Right ventricle myocardium inferior (tissue), 1 donor: ENCODE measurements at regions not wholly inside any gene's neighbourhood (a gene's known extent, or its start where the extent isn't known, plus 50 kb on each side); places are given as distances from the start of the nearest gene placed in this dataset.

Experiments
- ATAC-seq: fragments of 200-7000 bp; cut with Tn5 transposase; one replicate; pipeline ENCODE4 v1.9.1; 2020; ENCODE audit warnings: mild to moderate bottlenecking, moderate library complexity
- DNase-seq: peaks from one replicate; pipeline ENCODE4 v3.0.0; 2021; ENCODE audit errors: missing footprints
- intact Hi-C: fragments of 100-400 bp; cut with DNase I; formaldehyde crosslinking; loops from one replicate; pipeline ENCODE4 v1.11.0; 2022
- donor health status: DM: no; HTN: yes; CAD: no; lungs with severe emphysema.

DNA sequence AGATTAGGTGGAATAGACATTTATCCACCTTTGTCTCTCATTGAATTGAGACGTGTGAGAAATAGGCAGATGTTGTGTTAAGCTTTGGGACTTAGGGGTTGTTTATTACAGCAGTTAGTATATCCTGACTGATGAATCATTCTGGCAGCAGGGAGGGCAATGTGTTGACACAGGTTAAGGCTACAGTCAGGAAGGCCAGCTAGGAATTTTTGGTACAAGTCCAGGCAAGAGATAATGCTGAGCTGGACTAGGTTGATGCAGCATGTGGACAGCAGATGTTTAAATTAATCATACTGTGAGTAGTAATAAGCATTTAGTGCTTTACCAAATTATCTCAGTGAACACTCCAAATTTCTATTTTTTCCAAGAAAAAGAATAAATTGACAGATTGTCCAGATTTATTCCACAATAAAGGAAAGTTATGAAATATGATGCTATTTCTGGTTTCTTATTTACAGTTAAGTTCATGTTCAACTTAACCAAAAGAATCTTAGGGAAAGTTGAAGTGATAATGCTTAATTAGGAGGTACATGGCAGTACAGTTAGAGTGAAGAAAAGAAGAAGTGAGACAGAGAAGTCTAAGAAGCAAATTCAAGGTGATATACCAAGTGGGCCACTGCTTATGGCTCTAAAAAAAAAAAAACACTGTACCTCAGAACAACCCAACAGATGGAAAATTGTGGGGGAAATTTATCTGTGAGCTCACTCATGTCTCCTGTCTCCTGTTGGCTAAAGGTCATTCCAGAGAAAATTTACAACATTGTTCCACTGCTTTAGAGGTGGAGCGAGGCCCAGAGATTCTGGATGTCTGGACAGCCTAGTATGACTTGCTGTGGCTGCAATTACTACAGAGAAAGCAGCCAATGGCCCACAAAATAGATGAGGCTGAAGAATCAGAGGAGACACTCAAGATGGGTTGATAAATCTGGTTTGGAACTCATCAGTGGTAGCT lies 102.7 kb upstream of the C21orf91 start:
- intact Hi-C loops = no loop called here
- DNase-seq (no peak), ATAC-seq (peak; percentile 90)

DNA sequence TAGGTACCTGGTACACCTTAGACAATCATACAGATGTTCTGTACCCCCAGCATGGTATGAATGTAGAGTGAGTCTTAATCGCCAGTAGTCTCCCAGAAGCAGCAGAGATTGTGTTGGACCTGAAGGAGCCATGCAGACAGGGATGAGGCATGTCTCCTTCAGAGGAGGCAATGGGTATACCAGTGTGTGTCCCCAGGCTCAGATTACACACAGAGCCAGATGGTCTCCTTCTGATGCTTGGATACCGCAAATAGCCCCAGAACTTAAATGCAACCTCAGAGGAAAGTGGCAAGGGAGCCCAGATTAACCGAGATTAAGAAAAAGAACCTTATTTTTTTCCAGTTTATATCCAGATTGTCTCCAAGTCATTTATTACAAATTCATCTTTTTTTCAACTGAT lies 96.8 kb upstream of the C21orf91 start:
- intact Hi-C loops = no loop called here
- no peak for ATAC-seq
- DNase-seq = no peak

DNA sequence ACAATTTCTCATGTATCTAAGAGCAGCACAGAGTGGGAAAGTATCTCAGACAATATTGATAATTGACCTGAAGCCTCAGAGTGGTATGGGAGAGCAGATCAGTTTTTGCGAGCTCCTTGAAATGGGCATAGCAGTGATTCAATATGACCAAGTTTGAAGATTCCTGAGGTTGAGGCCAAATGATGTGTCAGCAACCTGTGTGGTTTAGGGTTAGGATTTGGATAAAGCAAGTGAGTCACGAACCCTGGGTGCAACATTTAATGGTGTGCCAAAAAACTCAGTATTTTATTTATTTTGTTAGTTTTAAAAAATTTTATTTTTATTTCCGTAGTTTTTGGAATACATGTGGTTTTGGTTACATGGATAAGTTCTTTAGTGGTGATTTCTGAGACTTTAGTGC lies 92.5 kb upstream of the C21orf91 start:
- intact Hi-C loops = no loop called here
- no peak for DNase-seq

DNA sequence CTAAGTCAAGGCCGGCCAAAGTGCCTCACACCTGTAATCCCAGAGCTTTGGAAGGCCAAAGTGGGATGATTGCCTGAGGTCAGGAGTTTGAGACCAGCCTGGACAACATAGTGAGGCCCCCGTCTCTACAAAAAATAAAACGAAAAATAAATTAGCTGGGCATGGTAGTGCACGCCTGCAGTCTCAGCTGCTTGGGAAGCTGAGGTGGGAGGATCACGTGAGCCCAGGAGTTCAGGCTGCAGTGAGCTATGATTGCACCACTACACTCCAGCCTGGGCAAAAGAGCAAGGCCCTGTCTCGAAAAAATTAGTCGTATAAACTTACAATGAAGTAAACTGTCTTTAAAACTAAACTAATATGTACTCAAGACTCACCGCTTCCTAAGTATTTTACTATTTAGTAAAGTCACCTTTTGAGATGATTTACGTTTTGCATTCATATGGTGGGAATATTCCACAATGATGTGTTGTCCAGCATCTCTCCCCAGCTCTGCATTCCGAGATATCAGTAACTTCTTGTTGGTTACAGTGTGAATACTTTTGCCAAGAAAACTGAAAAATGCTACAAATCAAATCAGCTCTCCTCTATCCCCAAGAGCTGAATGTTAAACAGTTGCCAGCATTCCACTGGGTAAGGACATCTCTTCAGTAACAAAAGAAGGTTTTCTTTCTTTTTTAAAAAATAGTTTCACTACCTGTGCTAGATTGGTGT lies 84.9 kb upstream of the C21orf91 start:
- ATAC-seq = no peak
- DNase-seq = no peak
- intact Hi-C loops = loop anchor here (1.0 kb wide), 1 partner anchor 225 kb away; no protein-coding TSS in a partner anchor

More for the DNA sequence above, 92.5 kb upstream of the C21orf91 start:
- ATAC-seq = no peak

DNA sequence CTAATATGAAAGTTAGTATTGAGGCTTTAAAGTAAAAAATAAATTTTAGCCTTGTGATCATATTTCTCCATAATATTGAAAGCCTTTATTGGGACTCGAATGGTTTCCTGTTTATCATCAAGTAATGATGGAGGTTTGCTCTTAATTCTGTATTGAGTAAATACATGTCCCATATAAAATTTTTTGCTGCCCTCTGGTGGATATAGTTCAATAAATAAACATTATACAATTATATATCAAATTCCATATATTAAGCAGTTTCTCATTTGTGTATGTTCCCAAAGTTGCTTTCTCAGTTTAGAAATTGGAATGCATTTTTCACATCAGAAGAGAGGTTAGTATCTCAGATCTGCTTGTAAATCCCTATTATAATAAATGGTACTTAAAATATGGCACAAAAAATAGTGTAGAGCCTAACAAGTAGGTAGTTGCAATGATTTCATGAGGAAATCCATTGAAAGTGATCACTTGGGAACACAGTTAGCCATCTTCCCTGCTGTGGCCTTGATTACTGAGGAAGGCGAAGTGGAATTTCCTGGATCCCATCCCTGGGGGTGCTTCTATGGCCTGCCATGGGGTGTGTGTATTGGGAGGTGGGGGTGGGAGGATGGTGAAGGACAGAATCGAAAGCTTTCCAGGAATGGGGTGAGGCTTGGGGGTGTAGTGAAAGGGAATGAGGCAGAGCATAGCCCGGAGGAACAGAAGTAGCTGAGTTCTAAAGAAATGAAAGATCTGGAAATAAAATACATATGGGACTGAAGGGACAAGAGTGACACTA lies 84.1 kb upstream of the C21orf91 start:
- intact Hi-C loops = loop anchor here (1.0 kb wide), 1 partner anchor 224 kb away; no protein-coding TSS in a partner anchor
- DNase-seq (no peak), ATAC-seq (no peak)

DNA sequence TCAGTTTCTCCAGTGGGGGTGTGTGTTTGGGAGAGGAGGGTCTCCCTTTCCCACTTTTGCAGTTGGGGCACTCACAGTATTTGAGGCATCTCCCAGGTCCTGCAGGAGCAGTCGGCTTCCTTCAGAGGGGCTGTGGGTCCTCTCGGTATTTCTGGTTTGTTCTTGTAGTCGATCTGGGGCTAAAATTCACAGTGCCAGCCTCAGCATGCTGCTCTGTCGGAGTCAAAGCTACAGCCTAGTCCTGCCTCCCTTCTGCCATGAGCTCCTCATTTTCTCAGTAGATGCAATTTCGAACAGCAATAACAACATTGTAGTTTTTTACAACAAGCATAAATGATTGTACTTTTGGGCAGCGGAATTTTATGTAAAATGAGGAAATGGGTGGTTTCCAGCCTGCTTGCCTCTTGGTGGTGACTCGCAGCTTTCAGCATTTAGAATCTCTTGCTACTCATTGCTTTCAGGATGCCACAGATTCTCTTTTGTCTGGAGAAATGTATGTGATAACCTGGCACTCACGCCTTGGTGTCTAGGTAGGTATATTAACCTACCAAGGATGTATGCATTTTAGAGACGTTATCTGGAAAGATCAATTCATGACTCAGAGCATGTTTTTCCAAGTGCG lies 82.4 kb upstream of the C21orf91 start:
- DNase-seq (no peak), ATAC-seq (no peak)
- intact Hi-C loops = loop anchor here (2.0 kb wide), 1 partner anchor 83 kb away; the partner anchor contains the start of gene C21orf91

DNA sequence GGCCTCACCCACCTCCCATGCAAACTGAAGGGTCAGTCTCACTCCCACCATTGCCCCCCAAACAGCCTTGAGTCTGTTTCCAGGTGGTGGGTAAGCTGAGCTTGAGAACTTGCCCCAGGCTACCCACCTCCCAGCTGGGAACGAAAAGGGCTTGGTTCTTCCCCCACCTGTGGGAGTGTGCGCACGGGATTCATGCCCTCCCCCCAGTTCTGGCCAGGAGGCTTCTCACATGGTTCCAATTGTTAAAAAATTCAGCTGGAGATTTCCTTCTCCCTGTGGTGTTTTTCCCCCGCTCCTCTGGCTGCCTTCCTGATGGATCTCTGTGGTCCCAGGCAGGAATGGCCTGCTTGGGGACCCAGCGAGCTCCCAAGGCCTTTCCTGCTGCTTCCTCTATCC lies 81.8 kb upstream of the C21orf91 start:
- intact Hi-C loops = loop anchor here (2.0 kb wide), 1 partner anchor 82 kb away; the partner anchor contains the start of gene C21orf91
- ATAC-seq (peak; percentile 31), DNase-seq (no peak)

DNA sequence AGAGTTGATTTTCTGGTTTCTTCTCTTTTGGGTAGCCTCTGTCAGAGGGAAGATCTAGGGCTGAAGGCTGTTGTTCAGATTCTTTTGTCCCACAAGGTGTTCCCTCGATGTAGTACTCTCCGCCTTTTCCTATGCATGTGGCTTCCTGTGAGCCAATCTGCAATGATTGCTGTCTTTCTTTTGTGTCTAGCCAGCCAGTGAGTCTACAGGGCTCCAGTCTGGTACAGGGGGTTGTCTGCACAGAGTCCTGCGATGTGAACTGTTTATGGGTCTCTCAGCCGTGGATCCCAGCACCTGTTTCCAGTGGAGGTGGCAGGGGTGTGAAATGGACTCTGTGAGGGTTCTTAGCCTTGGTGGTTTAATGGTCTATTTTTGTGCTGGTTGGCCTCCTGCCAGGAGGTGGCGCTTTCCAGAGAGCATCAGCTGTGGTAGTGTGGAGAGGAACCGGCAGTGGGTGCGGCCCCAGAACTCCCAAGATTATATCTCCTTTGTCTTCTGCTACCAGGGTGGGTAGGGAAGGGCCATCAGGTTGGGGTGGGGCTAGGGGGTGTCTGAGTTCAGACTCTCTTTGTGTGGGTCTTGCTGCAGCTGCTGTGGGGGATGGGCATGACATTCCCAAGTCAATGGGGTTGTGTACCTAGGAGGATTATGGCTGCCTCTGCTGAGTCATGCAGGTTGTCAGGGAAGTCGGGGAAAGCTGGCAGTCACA lies 81.3 kb upstream of the C21orf91 start:
- DNase-seq (no peak), ATAC-seq (no peak)
- intact Hi-C loops = loop anchor here (2.0 kb wide), 1 partner anchor 82 kb away; the partner anchor contains the start of gene C21orf91

DNA sequence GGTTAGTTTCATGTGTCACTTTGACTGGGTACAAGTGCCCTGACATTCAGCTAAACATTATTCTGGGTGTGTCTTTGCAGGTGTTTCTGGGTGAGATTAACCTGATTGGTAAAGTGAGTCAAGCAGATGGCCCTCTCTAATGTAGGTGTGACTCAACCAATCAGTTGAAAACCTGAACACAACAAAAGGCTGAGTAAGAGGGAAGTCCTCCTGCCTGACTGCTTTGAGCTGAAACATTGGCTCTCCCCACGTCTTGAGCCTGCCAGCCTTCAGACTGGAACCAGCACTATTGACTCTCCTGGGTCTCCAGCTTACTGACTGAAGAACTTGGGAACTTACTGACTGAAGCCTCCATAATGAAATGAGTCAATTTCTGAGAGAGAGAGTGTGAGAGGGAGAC lies 70.0 kb upstream of the C21orf91 start:
- intact Hi-C loops = no loop called here
- no peak for ATAC-seq
- DNase-seq = no peak

DNA sequence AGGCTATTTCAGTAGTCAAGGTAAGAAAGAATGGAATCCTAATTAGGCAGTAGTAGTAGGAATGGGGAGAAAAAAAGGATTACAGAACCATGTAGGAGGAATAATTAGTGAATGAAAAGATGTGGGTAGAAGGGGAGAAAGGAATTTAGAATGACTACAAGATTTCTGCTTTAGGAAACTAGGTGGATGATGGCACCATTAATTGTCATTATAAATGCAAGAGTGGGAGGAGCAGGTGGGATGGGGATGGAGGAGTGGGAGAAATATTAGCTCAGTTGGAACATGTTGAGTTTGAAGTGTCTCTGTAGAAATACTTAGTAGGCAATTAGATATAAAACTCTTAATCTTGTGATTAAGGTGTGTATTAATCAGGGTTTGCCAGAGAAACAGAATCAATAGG lies 50.0 kb upstream of the C21orf91 start:
- intact Hi-C loops = no loop called here
- DNase-seq = no peak
- ATAC-seq = no peak
